HG03103 (cell line): ENCODE measurements at regions not wholly inside any gene's neighbourhood (a gene's known extent, or its start where the extent isn't known, plus 50 kb on each side); places are given as distances from the start of the nearest gene placed in this dataset.
"Not testable (repeated sequence)": the region's sequence is repeated elsewhere in the genome, so short reads cannot be mapped to it uniquely, and the experiment has no call there.

Experiments used
- ATAC-seq: cut with Tn5 transposase; IDR thresholded peaks from one replicate; pipeline ENCODE4 v1.9.1; 2021; ENCODE audit warnings: low read depth; ENCODE audit not compliant: unreplicated experiment

DNA sequence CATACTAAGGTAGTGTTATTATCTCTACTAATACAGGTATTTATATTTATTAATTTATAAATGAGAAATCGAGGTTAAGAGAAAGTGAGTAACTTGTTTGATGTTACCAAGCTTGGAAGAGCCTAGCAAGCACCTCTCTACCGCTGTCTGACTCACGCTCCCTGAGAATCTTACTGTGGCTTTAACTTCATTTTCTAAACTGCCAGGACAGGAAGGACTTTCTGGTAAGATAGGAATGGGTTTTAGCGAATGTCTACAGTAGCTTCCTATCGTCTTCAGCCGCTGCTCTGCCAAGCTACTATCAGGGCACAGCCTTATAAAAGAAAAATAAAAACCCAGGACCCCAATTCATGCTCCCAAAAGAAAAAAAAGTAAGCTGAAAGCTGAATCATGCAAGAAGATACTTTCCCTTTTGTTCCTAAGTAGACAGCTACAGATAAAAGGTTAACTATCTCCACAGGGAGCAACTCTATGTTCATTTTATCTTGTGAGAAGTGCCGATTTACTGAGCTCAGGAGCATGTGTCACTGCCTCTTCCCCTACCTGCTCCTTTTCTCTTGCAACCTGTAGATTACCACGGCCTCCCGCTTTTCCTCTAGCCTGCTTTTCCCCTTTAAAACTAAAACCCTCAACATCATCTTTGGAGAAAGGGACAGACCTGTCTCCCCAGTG, 60.2 kb downstream of the THNSL1 start:
- no peak for ATAC-seq

DNA sequence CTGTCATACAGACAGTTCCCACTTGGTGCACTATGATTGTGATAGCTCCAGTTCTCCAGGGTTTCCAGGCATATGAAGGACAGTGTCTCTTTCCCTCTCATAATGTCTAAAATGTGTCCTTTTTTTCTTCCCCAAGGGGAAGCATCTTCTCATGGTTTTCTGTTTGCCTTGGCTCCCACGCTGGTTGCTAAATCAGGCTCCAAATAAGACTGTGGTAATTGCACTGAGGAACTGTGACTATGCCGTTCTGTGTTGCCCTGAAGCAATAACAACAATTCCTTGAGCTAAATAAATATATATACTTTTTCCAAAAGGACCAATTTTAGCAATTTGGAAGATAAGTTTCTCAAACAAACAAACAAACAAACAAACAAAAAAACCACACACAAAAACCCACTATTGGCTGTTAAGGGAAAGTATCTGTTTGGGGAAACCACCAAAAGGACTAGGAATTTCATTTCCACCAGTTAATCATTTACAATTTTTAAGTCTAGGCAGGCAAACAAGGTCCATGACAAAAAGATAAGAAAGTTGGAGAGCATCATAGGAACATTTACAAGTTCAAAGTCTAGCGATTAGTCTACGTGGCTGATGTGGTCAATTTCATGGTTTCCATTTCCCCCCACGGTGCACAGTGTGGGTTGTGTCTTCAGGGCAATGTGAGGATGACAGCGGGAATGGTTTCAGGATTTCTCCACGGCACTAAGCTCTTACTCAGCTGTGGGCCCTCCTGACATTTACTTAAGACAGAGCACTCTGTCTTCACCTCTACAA, 62.4 kb downstream of the THNSL1 start:
- no peak for ATAC-seq

DNA sequence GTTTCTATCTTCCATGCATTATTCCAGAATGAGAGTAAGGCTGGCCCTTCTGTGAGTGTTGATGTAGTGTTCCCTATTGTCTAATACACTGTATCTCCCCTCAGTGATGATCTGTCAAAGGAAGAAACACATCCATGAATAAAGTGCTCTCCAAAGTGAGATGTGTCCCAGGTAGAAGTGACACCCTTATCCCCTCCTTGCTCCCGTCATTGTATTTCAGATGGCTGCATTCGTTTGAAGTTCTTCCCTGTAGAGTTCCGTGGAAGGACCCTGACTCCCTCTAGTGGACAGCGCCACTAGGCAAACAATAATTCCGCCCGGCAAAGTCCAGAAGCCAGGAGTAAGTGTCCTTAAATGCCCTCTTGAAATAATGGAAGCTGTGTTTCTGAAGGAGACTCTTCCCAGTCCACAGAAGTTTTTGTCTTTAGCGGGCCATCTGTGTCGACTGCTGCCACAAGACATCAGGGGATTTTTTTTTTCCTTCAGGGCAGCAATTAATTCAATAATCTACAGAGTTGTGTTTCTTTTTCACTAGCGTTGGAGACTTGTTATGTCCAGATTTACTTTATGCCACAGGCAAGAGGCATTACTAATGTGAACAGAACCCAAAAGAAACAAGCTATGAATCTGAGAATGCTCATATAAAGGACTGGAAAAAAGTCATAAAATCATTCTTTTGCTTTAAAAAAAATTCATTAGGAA, 64.6 kb downstream of the THNSL1 start:
- ATAC-seq = peak; percentile 73

GRCh38 chr10:25082276-25083204, 66.1 kb downstream of the THNSL1 start:
- ATAC-seq = no peak

- no peak for ATAC-seq
Measured at GRCh38 chr10:25083546-25084111, 67.2 kb downstream of the THNSL1 start.

GRCh38 chr10:25084447-25084846, 68.0 kb downstream of the THNSL1 start:
- no peak for ATAC-seq

DNA sequence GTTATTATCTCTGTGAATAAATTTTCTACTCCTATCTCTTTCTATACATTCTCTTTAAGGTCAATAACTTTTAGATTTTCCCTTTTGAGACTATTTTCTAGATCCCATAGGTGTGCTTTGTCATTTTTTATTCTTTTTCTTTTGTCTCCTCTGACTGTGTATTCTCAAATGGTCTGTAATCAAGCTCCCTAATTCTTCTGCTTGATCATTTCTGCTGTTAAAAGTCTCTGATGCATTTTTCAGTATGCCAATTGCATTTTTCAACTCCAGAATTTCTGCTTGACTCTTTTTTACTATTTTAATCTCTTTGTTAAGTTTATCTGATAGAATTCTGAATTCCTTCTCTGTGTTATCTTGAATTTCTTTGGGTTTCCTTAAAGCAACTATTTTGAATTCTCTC, 78.2 kb downstream of the THNSL1 start:
- ATAC-seq = no peak

- ATAC-seq = no peak
Measured at GRCh38 chr10:25097669-25098411, 77.0 kb upstream of the GPR158 start.

DNA sequence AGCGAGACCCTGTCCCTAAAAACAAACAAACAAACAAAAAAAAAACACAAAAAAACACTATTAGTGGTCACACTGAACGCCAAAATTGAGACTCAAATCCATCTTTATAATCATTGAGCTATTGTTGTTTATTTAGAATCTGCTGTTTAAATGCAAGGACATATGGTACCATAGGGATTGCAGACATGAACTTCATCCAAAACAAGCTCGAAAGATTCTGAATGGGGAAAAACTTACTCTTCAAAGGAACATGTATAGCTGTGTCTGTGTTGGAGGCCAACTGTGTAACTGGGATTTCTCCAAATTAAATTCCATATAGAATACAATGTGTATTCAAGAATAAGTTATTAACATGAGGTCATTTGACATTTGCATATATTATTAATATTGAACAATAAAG, 74.7 kb upstream of the GPR158 start:
- no peak for ATAC-seq

GRCh38 chr10:25101461-25102146, 73.2 kb upstream of the GPR158 start:
- no peak for ATAC-seq

- ATAC-seq = no peak
Measured at GRCh38 chr10:25102147-25102822, 72.5 kb upstream of the GPR158 start.

- no peak for ATAC-seq
Measured at GRCh38 chr10:25103703-25104102, 71.1 kb upstream of the GPR158 start.

DNA sequence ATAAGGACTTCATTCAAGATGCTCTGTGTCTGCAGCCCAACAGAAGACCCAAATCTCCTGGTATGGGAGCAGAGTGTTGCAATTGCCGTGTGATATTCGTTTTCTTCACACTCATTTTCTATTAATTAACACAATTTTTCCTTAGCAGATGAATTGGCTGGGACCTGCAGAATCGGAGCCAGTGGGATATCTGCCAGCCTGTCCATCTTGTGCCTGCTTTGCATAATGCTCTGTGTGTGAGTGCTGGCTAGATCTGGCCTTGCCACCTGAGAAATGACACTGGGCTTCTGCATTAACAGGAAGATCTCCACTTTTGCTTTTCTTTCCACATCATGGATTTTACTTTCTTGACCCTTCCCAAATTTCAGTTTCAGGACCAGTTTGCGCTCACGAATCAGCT, 70.4 kb upstream of the GPR158 start:
- no peak for ATAC-seq

DNA sequence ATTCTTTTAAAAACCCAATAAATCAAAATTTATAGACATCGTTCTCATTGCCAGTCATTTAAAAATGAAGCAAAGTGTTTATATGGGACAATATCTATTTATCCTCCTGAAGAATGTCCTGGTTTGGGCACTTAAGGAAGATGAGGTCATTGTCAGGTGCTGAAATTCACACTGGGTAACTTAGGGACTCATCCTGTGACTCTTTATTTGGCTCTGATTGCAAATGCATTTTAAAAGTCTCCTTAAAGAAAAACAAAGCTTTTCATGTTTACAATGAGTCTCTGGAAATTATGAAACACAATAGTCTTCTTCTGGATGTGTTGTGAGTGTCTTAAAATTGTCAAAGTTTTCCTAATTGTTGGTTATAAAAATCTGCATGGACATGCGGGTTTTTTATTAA, 69.5 kb upstream of the GPR158 start:
- no peak for ATAC-seq

GRCh38 chr10:25105743-25106260, 69.0 kb upstream of the GPR158 start:
- ATAC-seq = no peak

- ATAC-seq = no peak
Measured at GRCh38 chr10:25107756-25108155, 67.0 kb upstream of the GPR158 start.

DNA sequence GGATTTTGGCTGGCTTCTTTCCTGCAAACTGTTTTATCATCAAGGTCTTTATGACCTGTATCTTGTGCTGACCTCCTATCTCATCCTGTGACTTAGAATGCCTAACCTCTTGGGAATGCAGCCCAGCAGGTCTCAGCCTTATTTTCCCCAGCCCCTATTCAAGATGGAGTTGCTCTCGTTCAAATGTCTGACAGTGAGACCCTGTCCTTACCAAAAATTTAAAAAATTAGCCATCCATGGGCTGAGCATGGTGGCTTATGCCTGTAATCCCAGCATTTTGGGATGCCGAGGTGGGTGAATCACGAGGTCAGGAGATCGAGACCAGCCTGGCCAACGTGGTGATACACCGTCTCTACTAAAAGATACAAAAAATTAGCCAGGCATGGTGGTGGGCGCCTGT, 64.9 kb upstream of the GPR158 start:
- ATAC-seq = not testable (repeated sequence)

DNA sequence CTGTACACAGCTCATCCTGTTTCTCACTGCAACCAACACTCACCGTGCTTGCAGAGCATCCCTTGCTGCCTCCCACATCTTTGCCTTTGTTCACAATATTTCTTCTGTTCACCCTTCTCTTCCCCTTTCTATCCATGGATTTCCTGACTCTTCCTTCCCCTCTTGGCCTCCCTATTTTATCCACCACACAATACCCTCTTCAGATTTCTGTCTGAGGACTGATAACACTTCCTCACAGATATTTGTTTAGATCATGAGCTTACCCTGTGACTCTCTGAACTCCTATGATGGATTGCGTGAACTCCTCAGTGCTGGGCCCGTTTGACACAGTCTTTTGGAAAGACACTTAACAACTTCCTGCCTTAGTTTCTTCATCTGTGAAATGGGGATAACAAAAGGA, 62.8 kb upstream of the GPR158 start:
- ATAC-seq = no peak
